DMS53 (cell line): ENCODE measurements at regions not wholly inside any gene's neighbourhood (a gene's known extent, or its start where the extent isn't known, plus 50 kb on each side); places are given as distances from the start of the nearest gene placed in this dataset.
A peak's percentile ranks its signal among the peaks of the same experiment; 100 is the strongest.

Source experiments
- DNase-seq: peaks from one replicate; lab custom pipeline; 2025; lab: John Stamatoyannopoulos, UW

DNA sequence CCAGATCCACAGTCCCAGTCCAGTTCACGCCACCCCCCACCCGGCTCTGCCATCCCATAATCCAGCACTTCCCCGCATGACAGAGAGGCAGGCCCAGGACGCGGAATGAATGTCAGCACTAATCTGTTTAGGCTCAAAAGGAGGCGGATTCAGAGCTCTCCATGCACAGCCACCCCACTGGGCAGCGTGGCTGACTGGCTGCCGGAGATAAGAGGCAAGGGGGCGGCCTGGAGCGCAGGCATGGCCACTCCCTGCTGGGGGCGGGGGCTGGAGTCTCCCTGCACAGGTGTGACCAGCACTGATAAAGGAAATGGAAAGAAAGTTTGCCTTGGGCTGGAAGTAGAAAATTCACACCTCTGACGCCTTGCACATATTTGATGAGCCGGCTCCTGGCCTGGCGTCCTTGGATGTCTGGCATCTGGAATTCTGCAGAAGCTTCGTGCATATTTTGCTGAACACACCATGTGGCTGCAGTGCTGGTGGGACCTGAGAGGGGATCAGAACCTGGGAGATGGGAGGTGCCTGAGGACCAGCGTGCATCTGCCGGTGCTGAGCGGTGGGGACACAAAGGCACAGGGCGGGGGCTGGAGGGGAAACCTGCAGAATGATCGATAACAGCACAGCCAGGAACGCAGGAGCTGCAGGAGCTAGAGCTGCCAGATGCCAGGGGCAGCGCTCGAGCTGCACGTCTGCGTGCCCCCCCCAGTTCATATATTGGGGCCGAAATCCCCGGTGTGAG, 344.4 kb downstream of the CTTN start:
- no peak for DNase-seq

DNA sequence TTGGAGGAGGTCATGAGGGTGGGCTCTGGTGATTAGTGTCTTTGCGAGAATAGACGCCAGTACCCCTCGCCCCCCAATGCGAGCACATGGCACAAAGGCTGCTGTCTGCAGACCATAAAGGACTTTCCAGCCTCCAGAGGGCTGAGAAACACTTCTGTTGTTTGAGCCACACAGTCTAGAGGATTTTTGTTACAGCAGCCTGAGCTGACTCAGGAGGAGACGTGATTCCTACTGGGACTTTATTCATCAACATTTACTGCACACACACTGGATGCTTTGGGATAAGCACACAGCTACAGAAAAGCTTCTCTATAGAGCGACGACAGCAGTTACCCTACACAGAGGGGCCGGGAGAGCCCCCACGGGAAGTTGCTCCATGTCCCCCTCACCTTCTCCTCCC, 345.0 kb downstream of the CTTN start:
- DNase-seq = no peak

DNA sequence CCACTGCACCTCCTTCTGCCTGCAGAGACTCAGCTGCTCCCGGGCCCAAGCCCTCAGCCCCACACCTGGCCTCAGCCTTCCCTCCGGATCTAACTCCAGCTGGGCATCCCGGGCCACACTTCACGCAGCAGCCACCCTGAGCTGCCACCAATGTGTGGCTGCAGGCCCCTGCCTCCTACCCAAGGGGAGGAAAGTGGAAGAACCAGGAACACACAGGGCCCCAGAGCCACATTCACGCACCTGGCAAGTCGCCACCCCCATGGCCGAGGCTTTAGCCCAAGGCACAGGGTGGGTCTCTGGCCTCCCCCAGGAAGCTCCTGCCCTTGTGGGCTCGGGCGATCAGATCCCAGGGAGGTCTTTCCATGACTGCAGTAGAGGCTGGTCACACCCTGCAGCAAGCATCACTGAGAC, 345.6 kb downstream of the CTTN start:
- DNase-seq = no peak

DNA sequence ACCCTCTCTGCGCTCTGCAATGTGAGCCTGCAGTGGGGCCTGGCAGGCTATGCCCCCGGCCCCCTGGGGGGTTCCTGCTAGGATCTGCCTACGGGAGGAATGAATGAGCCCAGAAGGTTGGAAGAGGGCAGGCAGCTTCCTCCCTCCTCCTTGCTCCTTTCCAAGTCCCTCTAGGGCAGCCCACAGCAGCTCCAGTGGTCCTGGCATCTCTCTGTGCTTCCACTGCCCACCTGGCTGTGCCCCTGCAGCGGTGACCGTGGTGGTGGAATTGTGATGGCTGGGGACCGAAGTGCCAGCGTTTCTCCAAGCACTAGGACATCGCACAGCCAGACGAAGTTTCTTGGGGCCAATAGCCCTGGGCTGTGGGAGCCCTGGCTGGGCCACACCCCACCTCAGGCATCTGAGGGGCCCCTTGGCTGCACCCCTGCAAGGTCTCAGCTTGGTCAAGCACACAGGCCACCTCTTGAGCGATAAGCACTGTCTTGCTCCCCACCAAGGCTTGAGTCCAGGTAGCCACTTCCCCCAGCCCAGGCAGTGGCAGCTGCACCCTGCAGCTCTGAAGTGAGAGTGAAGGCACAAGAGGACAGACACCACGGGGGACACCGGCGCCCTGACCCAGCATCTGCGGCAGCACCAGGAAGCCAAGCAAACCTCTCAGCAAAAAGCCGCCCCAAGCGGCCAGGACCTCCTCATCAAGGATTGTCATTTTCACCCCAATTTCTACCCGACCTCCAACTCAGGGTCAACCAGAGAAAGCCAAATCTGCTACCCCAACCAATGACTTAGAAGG, 346.3 kb downstream of the CTTN start:
- DNase-seq = no peak

DNA sequence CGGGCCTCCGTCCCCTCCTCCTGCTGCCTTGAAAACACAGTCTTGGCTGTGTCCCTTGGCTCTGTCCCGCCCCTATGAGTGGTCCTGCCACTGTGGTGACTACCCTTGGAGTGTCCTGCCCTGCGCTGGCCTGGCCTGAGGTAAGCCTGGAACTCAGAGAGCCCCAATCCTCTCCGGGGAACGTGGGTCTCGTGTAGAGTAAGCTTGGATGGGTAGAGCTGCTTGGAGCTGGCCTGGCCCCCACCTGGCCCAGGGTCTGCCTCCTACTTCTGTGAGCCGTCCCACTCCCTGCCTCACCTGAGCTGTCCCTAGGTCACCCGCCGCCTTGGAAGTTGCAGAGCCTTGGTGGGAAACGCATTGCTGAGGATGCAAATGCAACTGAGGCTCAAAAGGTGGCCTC, 347.1 kb downstream of the CTTN start:
- DNase-seq = no peak

DNA sequence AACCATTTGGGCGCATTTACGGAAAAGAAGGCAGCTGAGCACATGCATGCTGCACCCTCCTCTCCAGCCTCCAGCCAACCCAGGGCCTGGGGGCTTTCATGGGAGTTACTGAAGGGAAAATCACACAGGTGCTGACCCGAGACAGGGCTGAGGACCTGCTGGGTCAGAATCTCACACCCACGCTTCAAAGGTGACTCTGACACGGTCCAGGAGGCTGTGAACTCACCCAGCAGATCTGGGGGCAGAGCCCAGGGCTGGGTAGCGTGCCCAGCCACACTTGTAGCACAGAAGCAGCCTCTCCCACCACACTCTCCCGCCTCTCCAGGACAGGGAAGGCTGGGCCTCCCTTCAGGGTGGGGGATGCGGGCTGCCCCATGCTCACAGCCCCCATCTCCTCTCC, 347.6 kb downstream of the CTTN start:
- no peak for DNase-seq

DNA sequence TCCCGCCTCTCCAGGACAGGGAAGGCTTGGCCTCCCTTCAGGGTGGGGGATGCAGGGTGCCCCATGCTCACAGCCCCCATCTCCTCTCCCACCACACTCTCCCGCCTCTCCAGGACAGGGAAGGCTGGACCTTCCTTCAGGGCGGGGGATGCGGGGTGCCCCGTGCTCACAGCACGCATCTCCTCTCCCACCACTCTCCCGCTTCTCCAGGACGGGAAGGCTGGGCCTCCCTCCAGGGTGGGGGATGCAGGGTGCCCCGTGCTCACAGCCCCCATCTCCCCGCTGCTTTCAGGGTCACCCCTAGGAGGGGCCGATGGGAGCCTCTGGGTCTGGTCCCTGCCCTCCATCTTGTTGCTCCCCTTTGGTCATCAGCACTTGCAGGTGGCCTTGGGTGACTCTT, 348.0 kb downstream of the CTTN start:
- DNase-seq = no peak

DNA sequence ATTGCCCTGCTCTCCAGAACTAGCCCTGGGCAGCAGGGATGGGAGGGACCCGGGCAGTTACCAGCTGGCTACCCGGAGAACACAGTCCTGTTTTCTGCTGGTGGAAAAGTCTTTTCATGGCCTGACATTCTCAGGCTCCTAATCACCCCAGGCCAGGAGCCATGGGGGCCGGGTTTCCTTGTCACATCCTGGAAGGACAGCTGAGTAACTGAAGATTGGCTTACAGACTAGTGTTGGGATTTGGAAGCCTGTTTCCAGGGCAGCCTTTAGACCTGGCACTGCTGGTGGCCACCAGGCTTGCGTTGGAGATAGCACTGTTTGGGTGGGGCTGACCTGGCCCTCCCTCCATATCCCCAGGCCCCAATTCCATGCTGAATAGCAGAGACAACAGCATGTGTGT, 349.0 kb downstream of the CTTN start:
- no peak for DNase-seq

DNA sequence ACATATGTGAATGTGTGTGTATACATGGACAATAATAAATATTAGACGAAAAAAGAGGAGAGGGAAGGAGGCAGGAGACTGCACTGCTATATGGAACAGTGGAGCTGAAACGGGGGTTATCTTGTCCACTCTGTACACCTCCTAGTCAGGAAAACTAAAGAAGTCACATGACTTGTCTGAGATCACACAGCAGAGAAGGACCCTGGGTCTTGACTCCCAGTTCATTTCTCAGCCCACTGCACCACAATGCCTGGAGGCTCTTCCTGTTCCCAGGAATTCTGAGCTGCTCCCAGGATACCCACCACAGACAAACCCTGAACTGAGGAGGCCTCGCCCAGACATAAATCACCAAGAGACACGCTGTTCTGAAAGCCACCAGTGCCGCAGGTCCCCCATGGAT, 349.6 kb downstream of the CTTN start:
- no peak for DNase-seq

DNA sequence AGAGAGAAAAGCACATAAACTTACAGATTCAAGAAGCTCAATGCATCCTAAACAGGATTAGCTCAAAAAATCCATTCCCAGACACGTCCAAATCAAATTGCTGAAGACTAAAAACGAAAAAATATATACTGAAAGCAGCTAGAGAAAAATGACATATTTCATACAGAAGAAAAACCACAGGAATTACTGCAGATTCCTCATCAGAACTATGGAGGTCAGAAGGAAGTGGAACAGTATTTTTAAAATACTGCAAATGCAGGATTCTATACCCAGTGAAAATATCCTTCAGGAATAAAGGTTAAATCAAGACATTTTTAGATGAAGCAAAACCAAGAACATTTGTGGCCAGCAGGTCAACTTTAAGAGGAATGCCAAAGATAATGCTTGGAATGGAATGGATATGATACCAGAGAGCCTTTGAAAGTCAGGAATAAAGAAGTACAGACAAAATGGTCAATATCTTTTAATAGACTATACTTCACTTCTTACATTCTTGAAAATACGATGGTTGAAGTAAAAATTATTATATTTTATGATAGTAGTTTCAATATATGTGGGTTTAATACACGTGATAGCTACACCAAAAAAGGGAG, 352.9 kb downstream of the CTTN start:
- peak; percentile 36 for DNase-seq

DNA sequence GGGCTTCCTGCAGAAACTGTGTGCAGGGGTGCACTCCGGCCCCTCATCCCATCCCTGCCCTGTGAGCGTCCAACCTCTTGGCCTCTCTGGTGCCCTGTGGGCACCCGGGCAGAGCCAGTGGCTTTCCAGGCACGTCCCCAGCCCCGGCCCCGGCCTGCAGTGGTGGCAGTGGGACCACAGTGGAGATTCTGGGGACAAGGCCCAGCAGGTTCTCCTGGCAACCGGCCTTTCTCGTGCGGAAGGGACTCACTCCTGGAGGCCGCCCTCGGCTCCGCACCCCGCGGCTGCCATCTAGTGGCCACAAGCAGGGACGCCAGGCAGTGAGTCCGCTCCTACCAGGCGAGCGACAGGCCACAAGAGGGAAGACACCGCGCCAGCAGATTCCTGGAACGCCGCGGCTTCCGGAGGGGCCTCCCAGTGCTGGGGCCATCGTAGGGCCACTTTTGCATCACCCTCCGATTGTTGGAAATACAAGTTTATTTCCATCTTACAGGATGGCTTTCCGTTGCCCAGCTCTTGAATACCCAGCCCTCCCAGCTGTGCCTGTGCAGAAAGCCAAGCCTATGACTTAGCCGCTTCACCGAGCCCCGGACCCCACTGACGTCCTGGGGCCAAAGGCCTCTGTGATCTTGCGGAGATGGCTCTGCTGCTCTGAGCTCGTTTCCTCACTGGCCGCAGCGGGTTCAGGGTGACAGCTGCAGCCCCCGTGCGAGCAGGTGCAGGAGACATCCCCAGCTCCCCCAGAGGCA, 357.3 kb downstream of the CTTN start:
- DNase-seq = peak; percentile 85

DNA sequence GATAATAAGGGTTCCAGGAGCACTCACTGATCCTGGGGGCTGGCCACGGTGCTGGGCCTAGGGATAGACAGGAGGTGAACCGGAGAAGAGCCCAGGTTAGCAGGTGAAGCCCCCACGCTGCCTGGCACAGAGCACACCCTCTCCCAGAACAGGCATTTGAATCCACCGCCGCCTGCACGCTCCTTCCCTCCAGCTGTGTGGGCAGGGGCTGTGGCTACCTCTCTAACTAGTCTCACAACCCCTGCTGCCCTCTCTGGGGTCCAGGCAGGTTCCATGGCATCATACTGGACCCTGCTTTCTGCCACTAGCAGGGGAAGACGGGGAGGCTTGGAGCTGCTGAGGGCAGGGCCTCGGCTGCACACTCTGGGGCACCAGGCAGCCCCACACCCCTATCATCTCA, 358.0 kb downstream of the CTTN start:
- no peak for DNase-seq

DNA sequence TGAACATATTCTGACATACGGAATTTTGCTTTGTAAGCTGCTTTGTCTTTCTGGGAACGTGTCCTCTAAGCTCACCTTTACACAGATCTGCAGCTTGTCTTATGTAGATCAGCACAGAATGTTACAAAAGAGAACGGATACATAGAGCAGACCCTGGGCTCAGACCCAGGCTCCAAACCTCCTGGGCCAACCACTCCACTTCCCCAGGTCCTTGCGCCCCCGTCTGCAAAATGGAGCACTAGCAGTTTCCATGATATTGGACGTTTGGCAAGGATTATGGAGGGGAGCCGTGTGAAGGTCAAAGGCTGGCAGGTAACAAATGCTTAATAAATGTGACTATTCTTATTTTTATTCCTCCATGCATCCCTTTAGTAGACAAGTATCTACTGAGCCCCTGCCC, 358.4 kb downstream of the CTTN start:
- no peak for DNase-seq

DNA sequence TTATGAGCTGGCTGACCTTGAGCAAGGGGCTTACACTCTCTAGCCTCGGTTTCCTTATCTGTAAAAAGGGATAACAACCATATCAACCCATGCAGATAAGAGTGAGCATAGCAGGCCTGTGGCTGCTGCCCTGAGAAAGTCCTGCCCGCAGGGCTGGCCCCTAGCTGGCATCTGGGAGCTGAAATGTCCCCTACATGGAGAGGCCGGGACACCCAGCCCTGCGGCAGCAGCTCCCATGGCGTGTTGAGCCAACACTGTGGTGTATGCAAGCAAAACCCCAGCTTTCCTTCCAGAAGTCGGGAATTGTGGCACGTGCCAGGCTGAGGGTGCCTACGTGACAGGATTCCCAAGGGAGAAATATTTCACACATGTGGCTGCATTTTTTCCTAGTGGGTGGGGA, 358.9 kb downstream of the CTTN start:
- DNase-seq = no peak

DNA sequence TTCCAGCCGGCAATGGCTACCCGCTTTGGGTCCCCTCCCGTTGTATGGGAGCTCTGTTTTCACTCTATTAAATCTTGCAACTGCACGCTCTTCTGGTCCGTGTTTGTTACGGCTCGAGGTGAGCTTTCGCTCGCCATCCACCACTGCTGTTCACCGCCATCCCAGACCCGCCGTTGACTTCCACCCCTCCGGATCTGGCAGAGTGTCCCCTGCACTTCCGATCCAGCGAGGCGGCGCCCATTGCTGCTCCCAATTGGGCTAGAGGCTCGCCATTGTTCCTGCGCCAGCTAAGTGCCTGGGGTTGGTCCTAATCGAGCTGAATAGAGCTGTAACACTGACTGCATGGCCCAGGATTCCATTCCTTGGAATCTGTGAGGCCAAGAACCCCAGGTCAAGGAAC, 359.9 kb downstream of the CTTN start:
- no peak for DNase-seq

DNA sequence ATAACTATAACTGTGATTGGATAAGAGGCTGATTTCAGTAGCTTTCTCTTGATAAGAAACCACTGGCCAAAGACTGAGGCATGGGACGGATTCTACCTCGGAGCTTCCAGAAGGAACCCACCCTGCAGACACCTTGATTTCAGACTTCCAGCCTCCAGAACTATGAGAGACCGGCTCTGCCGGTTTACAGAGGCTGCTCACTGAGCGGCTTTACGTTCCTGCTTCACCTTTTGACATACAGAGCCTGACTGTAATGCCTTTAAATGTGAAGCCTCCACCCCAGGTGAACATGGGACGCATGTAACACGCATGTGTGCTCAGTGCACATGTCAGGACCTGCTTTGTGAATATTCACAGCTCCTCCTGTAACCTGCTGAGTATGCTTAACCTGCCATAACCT, 361.5 kb downstream of the CTTN start:
- DNase-seq = no peak

DNA sequence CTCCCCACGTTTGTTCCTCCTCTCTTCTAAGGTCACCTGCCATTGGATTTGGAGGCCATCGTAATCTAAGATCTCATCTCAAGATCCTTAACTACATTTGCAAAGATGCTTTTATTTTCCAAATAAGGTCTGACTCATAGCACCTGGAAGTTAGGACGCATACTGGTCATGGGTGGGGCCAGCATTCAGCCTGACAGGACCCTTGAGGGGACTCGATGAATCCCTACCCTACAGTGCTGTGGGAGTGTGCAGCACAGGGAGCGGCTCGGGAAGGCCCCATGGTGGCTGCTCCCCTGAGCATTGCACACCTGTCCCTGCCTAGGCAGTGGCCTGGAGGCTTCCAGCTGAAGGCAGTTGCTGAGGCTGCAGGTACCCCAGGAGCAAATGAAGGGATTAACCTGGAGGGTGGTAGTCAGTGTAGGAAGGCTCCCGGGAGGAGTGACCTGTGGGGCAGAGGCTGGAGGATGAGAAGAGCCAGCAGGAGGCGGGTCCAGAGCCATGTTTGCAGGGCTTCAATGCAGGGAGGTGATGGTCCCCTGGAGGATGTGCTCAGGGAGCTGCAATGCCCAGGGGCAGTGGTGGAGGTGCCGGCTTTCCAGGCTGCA, 362.2 kb downstream of the CTTN start:
- DNase-seq = no peak

DNA sequence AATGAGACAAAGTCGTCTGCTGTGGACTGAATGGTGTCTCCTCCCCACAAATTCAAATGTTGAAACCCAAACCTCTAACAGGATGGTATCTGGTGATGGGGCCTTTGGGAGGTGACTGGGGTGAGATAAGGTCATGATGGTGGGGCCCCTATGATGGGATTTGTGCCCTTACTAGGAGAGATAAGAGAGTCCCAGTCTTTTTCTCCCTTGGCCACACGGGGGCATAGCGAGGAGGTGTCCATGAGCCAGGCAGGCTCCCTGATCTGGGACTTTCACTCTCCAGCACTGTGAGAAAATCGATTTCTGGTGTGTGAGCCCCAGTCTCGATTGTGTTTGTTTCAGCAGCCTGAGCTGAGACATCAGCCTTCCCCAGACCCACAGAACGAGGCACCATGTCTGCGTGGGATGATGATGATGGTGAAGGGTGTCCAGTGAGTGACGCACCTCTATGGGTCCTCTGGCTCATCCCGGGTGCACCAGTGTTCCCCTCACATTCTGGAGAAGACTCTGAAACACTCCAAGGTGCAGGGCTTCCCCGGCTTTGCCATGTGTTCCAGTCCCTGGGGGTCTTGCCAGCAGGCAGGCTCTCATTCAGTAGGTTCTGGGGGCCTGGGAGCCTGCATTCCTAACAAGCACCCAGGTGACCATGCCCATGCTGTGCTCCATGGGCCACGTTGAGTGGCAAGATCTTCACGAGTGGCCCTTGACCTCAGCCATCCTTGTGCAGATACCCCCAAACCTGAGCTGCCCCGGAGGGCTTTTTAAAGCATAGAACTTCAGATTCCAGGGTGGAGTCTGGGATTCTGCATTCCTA, 363.0 kb downstream of the CTTN start:
- no peak for DNase-seq

DNA sequence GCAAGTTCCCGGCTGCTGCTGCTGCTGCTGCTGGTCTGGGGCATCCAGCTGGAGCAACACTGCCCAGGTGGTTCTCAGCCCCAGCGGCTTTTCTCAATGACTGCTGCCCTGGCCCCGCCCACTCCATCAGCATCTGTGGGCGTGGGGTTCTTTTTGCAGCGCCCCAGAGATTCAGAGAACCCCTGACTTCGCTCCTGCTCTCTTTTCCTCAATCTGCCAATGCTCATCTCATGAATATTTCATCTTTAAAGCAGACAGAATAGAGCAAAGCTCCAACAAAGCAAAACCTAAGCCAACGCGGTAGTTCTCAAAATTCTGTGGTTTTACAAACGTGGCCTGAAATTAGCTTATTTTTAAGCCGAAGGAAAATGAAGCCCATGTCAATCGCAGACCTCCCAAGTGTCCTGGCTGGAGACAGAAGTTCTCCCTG, 363.6 kb downstream of the CTTN start:
- no peak for DNase-seq

DNA sequence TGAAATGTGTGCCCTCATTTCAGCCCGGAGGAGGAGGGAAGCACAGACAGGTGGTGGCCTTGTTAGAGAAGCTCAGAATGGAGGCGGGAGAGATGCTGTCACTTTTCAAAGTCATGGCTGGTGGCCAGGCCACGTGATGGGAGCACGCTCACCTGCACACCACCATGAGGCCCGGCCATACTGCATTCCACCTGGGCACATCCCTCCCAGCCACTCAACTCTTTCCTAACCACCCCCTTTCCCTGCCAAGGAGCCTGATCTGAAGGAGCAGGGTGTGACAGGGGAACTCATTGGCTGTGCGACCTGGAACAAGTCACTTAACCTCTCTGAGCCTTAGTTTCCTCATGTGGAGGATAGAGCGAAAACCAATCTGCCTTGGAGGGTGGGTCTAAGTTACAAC, 364.5 kb downstream of the CTTN start:
- no peak for DNase-seq

DNA sequence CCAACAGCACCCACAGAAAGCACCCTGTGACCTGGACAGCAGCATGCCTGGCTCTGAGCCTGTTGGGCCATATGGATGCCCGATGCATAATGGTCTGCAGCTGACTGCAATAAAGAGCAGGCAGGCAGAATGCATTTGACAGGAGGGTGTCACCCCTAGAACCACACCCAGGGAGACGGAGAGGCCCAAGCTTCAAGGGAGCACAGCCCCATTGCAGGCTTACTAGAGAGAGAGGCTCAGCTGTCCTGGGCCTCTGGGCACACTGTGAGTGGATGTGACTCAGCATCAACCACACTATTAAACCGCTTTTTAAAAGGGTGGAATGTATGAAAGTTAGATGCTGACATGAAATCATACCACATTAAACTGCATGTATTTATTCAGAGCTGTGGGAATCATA, 365.3 kb downstream of the CTTN start:
- no peak for DNase-seq
